Myocyte (in vitro differentiated cells): ENCODE measurements at regions not wholly inside any gene's neighbourhood (a gene's known extent, or its start where the extent isn't known, plus 50 kb on each side); places are given as distances from the start of the nearest gene placed in this dataset.
A peak's percentile ranks its signal among the peaks of the same experiment; 100 is the strongest.
"Not testable (repeated sequence)": the region's sequence is repeated elsewhere in the genome, so short reads cannot be mapped to it uniquely, and the experiment has no call there.

Experiments used
- DNase-seq: peaks from one replicate; pipeline ENCODE4 v3.0.0-alpha.2; 2012; ENCODE audit warnings: low read depth

- no peak for DNase-seq
Observed at GRCh38 chr1:184181044-184181443, 129.5 kb downstream of the TSEN15 start.

- no peak for DNase-seq
Observed at GRCh38 chr1:184183919-184184318, 132.4 kb downstream of the TSEN15 start.

- DNase-seq: not testable (repeated sequence)
Observed at GRCh38 chr1:184184614-184185013, 133.1 kb downstream of the TSEN15 start.

GRCh38 chr1:184185347-184185746, 133.8 kb downstream of the TSEN15 start:
- DNase-seq: no peak

GRCh38 chr1:184186167-184186566, 134.6 kb downstream of the TSEN15 start:
- DNase-seq: no peak

- peak; percentile 48 for DNase-seq
Observed at GRCh38 chr1:184187097-184187496, 135.6 kb downstream of the TSEN15 start.

- no peak for DNase-seq
Observed at GRCh38 chr1:184188037-184188436, 136.5 kb downstream of the TSEN15 start.

GRCh38 chr1:184189361-184189760, 137.8 kb downstream of the TSEN15 start:
- DNase-seq: peak; percentile 60

GRCh38 chr1:184190616-184191015, 139.1 kb downstream of the TSEN15 start:
- DNase-seq: no peak

- DNase-seq: peak; percentile 91
Observed at GRCh38 chr1:184191181-184191621, 139.7 kb downstream of the TSEN15 start.

GRCh38 chr1:184192796-184193195, 141.3 kb downstream of the TSEN15 start:
- DNase-seq: no peak

GRCh38 chr1:184193451-184193850, 141.9 kb downstream of the TSEN15 start:
- DNase-seq: no peak

GRCh38 chr1:184194236-184194635, 142.7 kb downstream of the TSEN15 start:
- DNase-seq: no peak

GRCh38 chr1:184195722-184196121, 144.2 kb downstream of the TSEN15 start:
- not testable (repeated sequence) for DNase-seq

GRCh38 chr1:184197831-184198230, 146.3 kb downstream of the TSEN15 start:
- DNase-seq: no peak

- no peak for DNase-seq
Observed at GRCh38 chr1:184199036-184199435, 147.5 kb downstream of the TSEN15 start.

- DNase-seq: peak; percentile 58
Observed at GRCh38 chr1:184199438-184200085, 148.0 kb downstream of the TSEN15 start.

- no peak for DNase-seq
Observed at GRCh38 chr1:184208622-184209021, 157.1 kb downstream of the TSEN15 start.

GRCh38 chr1:184210031-184210430, 158.5 kb downstream of the TSEN15 start:
- peak; percentile 94 for DNase-seq

- DNase-seq: no peak
Observed at GRCh38 chr1:184210862-184211261, 159.3 kb downstream of the TSEN15 start.

GRCh38 chr1:184212649-184213314, 161.3 kb downstream of the TSEN15 start:
- DNase-seq: peak; percentile 66

GRCh38 chr1:184214128-184214527, 162.6 kb downstream of the TSEN15 start:
- no peak for DNase-seq
